ENCODE measurements at regions not wholly inside any gene's neighbourhood (a gene's known extent, or its start where the extent isn't known, plus 50 kb on each side); places are given as distances from the start of the nearest gene placed in this dataset.

DNA sequence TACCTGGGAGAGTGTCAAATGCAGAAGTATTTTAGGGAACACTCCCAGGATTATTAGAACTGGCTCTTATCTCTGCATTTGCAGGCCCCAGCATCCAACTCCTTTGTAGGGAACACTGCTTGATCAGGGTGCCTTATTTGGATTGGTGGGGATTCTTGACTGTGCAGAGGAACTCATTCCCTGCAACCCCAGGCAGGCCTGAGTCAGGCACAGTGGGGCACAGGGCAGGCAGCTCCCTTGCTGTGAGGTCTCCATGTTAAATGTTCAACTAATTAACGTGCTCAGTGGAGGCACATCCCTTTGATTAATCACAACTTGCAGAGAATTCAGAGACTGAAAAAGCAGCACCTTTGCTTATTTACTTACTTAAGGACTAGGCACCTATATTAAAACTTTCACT is 102.3 kb upstream of the TENM4 start:
- TF ChIP-seq RAD21 (IDR thresholded peaks at IDR 0.05; ENCODE audit: low read depth) (no peak), NFIC (IDR thresholded peaks at IDR 0.05) (no peak), FOXM1 (IDR thresholded peaks at IDR 0.05; ENCODE audit: borderline replicate concordance, low read depth) (no peak), YY1 (IDR thresholded peaks at IDR 0.05; ENCODE audit: low read depth) (no peak), TAF1 (IDR thresholded peaks at IDR 0.05; ENCODE audit: low read depth) (no peak), TEAD4 (IDR thresholded peaks at IDR 0.05) (no peak), CEBPB (IDR thresholded peaks at IDR 0.05) (no peak)

- no peak for TF ChIP-seq TEAD4 (IDR thresholded peaks at IDR 0.05)
- no peak for TF ChIP-seq CREB1 (IDR thresholded peaks at IDR 0.05; ENCODE audit: low read depth)
- TF ChIP-seq, protein P1, sequence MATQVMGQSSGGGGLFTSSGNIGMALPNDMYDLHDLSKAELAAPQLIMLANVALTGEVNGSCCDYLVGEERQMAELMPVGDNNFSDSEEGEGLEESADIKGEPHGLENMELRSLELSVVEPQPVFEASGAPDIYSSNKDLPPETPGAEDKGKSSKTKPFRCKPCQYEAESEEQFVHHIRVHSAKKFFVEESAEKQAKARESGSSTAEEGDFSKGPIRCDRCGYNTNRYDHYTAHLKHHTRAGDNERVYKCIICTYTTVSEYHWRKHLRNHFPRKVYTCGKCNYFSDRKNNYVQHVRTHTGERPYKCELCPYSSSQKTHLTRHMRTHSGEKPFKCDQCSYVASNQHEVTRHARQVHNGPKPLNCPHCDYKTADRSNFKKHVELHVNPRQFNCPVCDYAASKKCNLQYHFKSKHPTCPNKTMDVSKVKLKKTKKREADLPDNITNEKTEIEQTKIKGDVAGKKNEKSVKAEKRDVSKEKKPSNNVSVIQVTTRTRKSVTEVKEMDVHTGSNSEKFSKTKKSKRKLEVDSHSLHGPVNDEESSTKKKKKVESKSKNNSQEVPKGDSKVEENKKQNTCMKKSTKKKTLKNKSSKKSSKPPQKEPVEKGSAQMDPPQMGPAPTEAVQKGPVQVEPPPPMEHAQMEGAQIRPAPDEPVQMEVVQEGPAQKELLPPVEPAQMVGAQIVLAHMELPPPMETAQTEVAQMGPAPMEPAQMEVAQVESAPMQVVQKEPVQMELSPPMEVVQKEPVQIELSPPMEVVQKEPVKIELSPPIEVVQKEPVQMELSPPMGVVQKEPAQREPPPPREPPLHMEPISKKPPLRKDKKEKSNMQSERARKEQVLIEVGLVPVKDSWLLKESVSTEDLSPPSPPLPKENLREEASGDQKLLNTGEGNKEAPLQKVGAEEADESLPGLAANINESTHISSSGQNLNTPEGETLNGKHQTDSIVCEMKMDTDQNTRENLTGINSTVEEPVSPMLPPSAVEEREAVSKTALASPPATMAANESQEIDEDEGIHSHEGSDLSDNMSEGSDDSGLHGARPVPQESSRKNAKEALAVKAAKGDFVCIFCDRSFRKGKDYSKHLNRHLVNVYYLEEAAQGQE (IDR thresholded peaks at IDR 0.05; ENCODE audit: low read depth) = no peak
- TF ChIP-seq TAF1 (IDR thresholded peaks at IDR 0.05; ENCODE audit: low read depth) = no peak
- TF ChIP-seq MAX (IDR thresholded peaks at IDR 0.05) = no peak
- no peak for TF ChIP-seq EP300 (IDR thresholded peaks at IDR 0.05; ENCODE audit: borderline replicate concordance)
- no peak for TF ChIP-seq YY1 (IDR thresholded peaks at IDR 0.05; ENCODE audit: low read depth)
- TF ChIP-seq NFIC (IDR thresholded peaks at IDR 0.05) = no peak
- no peak for TF ChIP-seq FOXM1 (IDR thresholded peaks at IDR 0.05; ENCODE audit: borderline replicate concordance, low read depth)
- no peak for TF ChIP-seq USF1 (IDR thresholded peaks at IDR 0.05)
- no peak for TF ChIP-seq EGR1 (IDR thresholded peaks at IDR 0.05)
- no peak for TF ChIP-seq CEBPB (IDR thresholded peaks at IDR 0.05)
- no peak for TF ChIP-seq ZBTB7A (IDR thresholded peaks at IDR 0.05; ENCODE audit: low read depth)
- no peak for TF ChIP-seq TCF12 (IDR thresholded peaks at IDR 0.05; ENCODE audit: low read depth)
- no peak for TF ChIP-seq RAD21 (IDR thresholded peaks at IDR 0.05; ENCODE audit: low read depth)
Observed at GRCh38 chr11:79541466-79541865, 100.6 kb upstream of the TENM4 start.

GRCh38 chr11:79538775-79539174 is 97.9 kb upstream of the TENM4 start:
- TF ChIP-seq MAX (IDR thresholded peaks at IDR 0.05) (no peak), CEBPB (IDR thresholded peaks at IDR 0.05) (no peak), NFIC (IDR thresholded peaks at IDR 0.05) (no peak), FOXM1 (IDR thresholded peaks at IDR 0.05; ENCODE audit: borderline replicate concordance, low read depth) (no peak), ZBTB7A (IDR thresholded peaks at IDR 0.05; ENCODE audit: low read depth) (no peak), EGR1 (IDR thresholded peaks at IDR 0.05) (no peak), TCF12 (IDR thresholded peaks at IDR 0.05; ENCODE audit: low read depth) (no peak)
- TF ChIP-seq, protein P1 (IDR thresholded peaks at IDR 0.05; ENCODE audit: low read depth) = no peak

DNA sequence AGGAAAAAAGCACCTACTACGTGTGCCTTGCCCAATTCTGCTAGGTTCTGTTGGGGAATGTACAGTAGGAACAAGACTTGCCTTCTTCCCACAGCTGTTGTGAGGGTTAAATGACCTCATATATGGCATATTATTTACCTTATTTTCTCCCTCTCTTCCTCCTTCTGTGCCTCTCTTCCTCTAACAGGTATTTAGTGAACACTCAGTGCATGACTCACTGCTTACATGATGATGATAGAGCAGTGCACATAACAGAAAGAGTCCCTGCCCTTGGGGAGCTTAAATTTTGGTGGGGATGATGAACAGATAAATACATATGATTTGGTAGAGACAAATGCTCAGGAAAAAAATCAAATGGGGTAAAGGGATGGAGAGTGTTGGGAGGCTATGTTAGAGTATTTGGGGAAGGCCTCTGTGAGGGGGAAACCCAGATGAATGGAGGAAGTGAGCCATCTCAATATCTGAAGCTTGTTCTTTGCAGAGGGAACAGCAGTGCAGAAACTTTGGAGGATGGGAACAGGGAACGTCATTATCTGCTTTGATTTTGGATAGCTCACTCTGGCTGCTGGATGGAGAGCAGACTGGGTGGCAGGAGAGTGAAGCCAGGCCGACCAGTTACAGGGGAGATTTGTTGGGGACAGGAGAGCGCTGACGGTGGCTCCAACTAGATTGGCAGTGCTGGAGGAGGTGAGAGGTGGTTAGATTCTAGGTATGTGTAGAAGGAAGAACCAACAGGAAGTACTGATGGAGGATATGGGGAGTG is 95.5 kb upstream of the TENM4 start:
- TF ChIP-seq YY1 (IDR thresholded peaks at IDR 0.05; ENCODE audit: low read depth) = no peak
- TF ChIP-seq, protein P1 (IDR thresholded peaks at IDR 0.05; ENCODE audit: low read depth) = no peak
- no peak for TF ChIP-seq TEAD4 (IDR thresholded peaks at IDR 0.05)
- no peak for TF ChIP-seq TCF12 (IDR thresholded peaks at IDR 0.05; ENCODE audit: low read depth)

DNA sequence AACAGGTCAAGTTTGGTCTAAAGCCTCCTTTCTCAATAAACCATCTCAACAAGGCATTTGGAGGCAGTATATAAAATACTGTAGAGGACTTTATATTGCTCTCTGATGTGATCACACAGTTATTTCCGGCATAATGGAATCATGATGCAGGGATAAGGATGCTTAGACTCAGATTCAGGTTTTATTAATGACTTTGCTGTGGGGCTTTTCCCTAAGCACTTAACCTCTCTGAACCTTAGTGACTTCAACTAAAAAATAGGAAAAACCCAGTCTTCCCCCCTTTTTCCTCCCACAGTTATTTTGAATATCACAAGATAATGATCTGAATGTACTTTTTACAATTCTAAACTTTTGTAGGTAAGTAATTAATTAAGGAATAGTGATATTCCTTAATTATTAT is 94.8 kb upstream of the TENM4 start:
- TF ChIP-seq YY1 (IDR thresholded peaks at IDR 0.05; ENCODE audit: low read depth) (no peak), NFIC (IDR thresholded peaks at IDR 0.05) (no peak), CREB1 (IDR thresholded peaks at IDR 0.05; ENCODE audit: low read depth) (no peak), ZBTB7A (IDR thresholded peaks at IDR 0.05; ENCODE audit: low read depth) (no peak), TAF1 (IDR thresholded peaks at IDR 0.05; ENCODE audit: low read depth) (no peak), EP300 (IDR thresholded peaks at IDR 0.05; ENCODE audit: borderline replicate concordance) (no peak), TEAD4 (IDR thresholded peaks at IDR 0.05) (no peak), TCF12 (IDR thresholded peaks at IDR 0.05; ENCODE audit: low read depth) (no peak), MAX (IDR thresholded peaks at IDR 0.05) (no peak), EGR1 (IDR thresholded peaks at IDR 0.05) (no peak), USF1 (IDR thresholded peaks at IDR 0.05) (no peak), RAD21 (IDR thresholded peaks at IDR 0.05; ENCODE audit: low read depth) (no peak), FOXM1 (IDR thresholded peaks at IDR 0.05; ENCODE audit: borderline replicate concordance, low read depth) (no peak)
- TF ChIP-seq, protein P1 (IDR thresholded peaks at IDR 0.05; ENCODE audit: low read depth) = no peak

Measured in Ishikawa (cell line).